HG02840 (cell line): ENCODE measurements at regions not wholly inside any gene's neighbourhood (a gene's known extent, or its start where the extent isn't known, plus 50 kb on each side); places are given as distances from the start of the nearest gene placed in this dataset.
"Not testable (repeated sequence)": the region's sequence is repeated elsewhere in the genome, so short reads cannot be mapped to it uniquely, and the experiment has no call there.

Source experiments
- ATAC-seq: cut with Tn5 transposase; IDR thresholded peaks from one replicate; pipeline ENCODE4 v1.9.1; 2021; ENCODE audit warnings: mild to moderate bottlenecking, moderate library complexity, moderate number of reproducible peaks; ENCODE audit not compliant: unreplicated experiment, low FRiP score

- not testable (repeated sequence) for ATAC-seq
Observed at GRCh38 chr2:111492995-111493719, 372.4 kb downstream of the BCL2L11 start.

DNA sequence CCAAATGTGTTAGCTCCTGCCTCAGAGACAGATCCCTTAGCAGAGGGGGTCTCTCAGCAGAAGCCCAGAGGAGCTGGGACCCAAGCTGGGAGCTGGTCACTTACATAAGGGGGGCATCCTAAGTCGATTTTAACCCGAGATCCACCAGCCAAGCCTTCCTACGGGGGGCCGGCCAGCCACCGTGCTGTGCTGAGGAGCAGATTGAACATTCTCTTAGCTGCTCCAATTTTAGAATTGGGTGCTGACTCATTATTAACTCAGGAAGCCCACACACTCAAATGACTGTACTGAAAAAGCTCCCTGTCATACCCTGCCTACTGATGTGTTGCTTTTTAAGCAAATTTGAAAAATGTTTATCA lies 373.0 kb downstream of the BCL2L11 start:
- ATAC-seq: peak; percentile 72

- peak; percentile 30 for ATAC-seq
Observed at GRCh38 chr2:111494288-111494980, 373.7 kb downstream of the BCL2L11 start.

- not testable (repeated sequence) for ATAC-seq
Observed at GRCh38 chr2:111494981-111495315, 374.2 kb downstream of the BCL2L11 start.

GRCh38 chr2:111495636-111496035 lies 374.9 kb downstream of the BCL2L11 start:
- ATAC-seq: not testable (repeated sequence)

- not testable (repeated sequence) for ATAC-seq
Observed at GRCh38 chr2:111496176-111496575, 375.5 kb downstream of the BCL2L11 start.

GRCh38 chr2:111496860-111497259 lies 376.1 kb downstream of the BCL2L11 start:
- not testable (repeated sequence) for ATAC-seq

DNA sequence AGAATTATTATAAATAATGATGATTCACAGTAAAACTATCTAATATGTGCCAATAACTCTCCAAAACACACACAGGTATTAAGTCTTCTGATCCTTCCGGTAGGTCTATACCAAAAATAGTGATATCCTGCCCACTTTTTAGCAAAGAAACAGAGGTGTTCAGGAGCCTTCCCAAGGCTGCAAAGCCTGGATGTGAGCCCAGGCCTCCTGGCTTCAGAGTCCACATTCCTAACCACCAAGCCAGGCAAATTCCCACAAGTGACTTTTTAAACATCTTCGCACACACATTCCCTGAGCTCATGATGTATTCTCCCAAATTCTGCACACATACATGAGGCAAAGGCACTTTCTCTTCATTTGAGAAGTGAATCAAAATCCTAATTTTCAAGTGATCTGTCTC lies 376.6 kb downstream of the BCL2L11 start:
- not testable (repeated sequence) for ATAC-seq

GRCh38 chr2:111500536-111501062 lies 379.9 kb downstream of the BCL2L11 start:
- ATAC-seq: not testable (repeated sequence)

- ATAC-seq: not testable (repeated sequence)
Observed at GRCh38 chr2:111503844-111504570, 380.0 kb downstream of the ANAPC1 start.

GRCh38 chr2:111504571-111504942 lies 379.4 kb downstream of the ANAPC1 start:
- not testable (repeated sequence) for ATAC-seq

DNA sequence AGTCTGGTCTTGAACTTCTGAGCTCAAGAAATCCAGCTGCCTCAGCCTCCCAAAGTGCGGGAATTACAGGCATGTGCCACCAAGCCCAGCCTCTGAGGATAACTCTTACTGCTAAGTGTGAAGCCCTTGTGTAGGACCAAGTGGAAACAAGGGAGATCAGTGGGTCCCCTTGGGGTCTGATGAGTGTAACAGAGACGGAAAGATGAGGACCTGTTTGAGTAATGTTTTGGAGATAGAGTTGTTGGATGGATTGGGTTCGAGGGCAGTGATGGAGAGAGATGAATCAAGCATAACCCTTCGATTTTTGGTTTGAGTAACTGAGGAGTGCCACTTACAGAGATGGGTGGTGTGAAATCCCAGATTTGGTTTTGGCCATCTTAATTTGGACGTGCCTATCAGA lies 378.7 kb downstream of the ANAPC1 start:
- not testable (repeated sequence) for ATAC-seq

DNA sequence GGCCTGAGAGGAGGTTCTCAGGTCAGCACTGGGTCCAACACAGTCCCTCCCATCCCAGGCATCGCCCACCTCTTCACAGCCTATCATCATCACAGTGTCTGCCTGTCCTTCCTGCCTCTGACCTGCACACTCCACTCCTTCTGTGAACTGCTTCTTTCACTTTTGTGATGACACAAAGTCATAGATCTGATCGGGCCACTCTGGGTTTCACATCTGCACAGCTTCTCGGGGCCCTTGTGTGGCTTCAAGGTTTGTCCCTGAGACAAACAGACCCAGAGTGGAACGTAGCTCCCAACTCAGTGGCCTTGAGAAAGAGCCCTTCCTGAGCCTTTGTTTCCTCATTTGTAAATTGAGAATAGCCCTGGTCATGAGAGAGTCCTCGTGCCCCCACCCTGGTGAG lies 377.1 kb downstream of the ANAPC1 start:
- ATAC-seq: peak; percentile 79

DNA sequence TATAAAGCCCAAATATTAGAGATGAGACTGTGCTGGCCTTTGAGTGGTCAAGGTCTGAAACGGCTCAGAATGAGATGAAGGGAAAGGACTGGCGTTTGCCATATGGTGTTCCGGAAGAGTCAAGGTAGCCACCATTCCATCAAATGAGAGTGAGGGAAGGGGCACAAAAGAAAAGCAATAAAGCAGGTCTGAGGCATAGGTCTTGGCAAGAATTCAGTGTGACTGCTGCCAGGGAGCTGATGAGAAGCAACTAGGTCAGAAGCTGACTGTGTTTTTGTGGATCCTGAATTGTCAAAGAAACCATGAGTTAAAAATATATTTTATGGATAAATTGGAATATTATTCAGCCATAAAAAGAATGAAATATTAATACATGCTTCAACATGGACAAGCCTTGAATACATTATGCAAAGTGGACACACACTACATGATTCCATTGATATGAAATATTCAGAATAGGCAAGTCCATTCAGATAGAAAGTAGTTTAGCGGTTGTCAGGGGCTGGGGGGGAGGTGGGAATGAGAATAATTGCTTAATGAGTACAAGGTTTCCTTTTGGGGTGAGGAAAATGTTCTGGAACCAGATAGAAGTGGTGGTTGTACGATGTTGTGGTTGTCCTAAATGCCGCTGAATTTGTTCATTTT lies 374.6 kb downstream of the ANAPC1 start:
- not testable (repeated sequence) for ATAC-seq

GRCh38 chr2:111510384-111510783 lies 373.6 kb downstream of the ANAPC1 start:
- ATAC-seq: not testable (repeated sequence)

DNA sequence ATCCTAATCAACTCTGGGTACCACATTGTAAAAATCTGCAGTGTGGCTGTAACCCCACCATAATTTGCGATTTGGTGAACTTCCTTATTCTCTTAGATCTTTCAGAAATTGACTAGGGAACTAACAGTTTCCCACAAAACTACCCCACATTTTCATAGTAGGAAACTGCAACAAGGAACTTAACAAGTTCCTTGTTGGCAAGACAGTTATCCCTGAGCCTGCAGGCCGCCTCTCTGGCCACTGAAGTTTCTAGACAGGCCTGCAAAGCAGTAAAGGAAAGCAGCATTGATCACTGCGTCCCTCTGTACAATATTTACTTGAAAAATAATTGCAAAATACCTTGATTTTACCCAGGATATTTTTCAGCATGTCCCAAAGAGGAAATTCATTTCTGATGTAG lies 372.9 kb downstream of the ANAPC1 start:
- not testable (repeated sequence) for ATAC-seq

DNA sequence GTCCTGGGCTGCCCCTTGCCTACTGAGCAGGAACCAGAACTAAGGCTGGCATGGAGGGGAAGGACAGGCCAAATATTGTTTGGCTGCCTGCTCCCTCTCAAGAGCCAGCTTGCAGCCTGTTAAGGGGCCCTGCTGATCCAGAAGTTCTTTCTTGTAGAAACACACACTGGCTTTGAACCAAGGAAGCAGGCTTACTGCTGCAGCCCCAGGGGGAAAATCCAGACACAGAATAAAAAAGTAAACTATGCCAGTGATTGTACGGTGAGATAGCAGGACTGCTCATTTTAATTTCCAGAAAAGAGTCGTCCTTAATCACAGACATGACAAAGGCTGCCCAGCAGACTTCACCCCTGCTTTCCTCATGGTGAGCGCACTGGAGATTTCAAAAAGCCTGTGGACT lies 371.6 kb downstream of the ANAPC1 start:
- not testable (repeated sequence) for ATAC-seq

DNA sequence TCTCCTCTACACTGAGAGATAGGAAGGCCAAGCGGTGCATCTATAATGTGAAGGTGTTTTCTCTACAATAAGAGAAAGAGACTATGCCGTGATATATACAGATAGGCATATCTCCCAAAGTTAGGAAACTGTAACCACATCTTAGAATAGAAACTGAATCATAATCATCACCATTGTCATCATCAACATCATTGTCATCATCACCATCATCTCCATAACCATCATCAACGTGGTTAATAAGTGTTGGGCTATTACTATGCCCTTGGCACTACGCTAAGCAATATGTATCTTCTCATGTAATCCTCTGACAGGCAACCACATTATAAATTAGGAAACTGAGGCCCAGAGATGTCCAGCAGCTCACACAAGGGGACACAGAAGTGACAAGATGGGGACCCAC lies 369.9 kb downstream of the ANAPC1 start:
- not testable (repeated sequence) for ATAC-seq

DNA sequence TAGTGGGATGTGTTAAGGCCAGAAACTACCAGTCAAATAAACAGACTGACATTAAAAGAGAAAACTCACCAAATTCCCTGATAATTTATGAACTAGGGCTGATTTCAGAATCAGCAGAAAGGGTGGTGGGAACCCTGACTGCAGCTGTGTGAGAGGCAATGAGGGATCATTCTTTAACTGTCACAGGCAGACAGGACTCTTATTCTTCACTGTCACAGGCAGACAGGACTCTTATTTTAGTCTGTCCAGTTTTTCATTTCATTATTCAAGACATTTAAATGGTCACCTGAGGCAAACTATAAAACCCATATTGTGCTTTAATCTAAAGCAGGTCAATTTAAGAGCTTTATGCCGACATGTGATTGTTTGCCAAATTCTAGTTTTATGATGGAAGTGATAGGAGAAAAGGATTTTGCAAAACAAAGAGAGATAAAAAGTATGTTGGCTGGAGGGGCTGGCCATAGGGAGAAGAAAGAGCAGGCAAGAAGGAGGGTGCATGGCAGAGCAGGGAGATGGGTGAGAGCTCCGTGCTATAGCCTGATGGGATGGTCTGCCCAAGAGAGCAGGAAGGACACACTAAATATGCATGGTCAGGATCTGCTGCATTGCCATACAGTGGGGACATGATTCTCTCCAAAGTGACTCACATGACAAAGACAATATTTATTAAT lies 366.8 kb downstream of the ANAPC1 start:
- ATAC-seq: not testable (repeated sequence)

DNA sequence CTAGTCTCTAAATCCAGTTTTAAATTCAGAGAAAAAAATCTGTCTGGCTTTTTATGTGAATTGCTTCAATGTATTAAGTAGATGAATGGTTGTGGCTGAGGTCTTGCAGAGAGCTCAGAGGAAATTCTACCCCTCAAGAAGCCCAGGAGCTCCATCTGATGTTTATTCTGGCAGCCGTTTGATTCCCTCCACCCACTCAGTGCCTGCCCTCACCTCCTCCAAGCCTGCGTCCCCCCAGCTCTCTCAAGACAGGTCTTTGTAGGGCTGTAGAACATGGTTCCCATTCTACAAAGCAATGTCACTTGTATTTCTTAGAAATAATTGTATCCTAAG lies 366.3 kb downstream of the ANAPC1 start:
- not testable (repeated sequence) for ATAC-seq
